22Rv1 (cell line): ENCODE measurements at regions not wholly inside any gene's neighbourhood (a gene's known extent, or its start where the extent isn't known, plus 50 kb on each side); places are given as distances from the start of the nearest gene placed in this dataset.

Experiments
- H3K27ac ChIP-seq: fragments of 450-650 bp; 2 replicates; pipeline ENCODE4 v1.5.1; 2017
- CTCF ChIP-seq: fragments of 450-650 bp; IDR thresholded peaks from 2 replicates; pipeline ENCODE4 v1.5.1; 2017; ENCODE audit warnings: mild to moderate bottlenecking
- ZFX ChIP-seq: fragments of 450-650 bp; IDR thresholded peaks from 2 replicates; pipeline ENCODE4 v1.6.1; 2017; ENCODE audit warnings: antibody characterized with exemption, borderline replicate concordance

DNA sequence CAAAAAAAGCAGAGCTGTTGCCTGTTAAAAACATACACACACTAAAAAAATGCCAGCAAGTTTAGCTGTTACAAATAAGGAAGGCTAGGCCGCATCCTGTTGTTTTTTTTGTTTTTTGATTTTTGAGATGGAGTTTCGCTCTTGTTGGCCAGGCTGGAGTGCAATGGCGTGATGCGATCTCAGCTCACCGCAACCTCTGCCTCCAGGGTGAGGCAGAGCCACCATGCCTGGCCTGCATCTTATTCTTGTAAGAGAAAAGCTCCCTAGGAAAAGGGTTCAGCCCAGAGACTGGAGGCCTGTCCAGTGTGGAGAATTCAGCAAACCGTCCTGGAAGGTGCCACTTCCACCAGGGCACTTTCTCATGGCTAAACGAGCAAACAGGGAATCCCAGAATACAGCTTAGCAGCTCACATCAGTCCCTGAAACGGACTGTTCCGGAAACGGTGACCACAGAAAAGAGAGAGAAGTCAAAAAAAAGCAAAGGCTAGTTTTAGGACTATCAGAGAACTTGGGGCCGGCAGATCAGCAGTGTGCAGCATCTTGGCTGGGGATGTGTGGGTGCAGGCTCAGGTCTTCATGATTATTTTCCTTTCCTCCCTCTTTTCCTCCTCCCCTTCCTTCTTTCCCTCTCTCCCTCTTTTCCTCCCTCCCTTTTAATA is 283.6 kb downstream of the AJAP1 start:
- no peak overlapping the region for H3K27ac ChIP-seq
- TF ChIP-seq ZFX = no peak
- no peak for TF ChIP-seq CTCF

GRCh38 chr1:4935807-4936206 is 281.4 kb downstream of the AJAP1 start:
- no peak overlapping the region for H3K27ac ChIP-seq
- TF ChIP-seq CTCF = no peak
- TF ChIP-seq ZFX = no peak

GRCh38 chr1:4933232-4933631 is 278.8 kb downstream of the AJAP1 start:
- H3K27ac ChIP-seq = no peak overlapping the region
- TF ChIP-seq CTCF (no peak), ZFX (no peak)

DNA sequence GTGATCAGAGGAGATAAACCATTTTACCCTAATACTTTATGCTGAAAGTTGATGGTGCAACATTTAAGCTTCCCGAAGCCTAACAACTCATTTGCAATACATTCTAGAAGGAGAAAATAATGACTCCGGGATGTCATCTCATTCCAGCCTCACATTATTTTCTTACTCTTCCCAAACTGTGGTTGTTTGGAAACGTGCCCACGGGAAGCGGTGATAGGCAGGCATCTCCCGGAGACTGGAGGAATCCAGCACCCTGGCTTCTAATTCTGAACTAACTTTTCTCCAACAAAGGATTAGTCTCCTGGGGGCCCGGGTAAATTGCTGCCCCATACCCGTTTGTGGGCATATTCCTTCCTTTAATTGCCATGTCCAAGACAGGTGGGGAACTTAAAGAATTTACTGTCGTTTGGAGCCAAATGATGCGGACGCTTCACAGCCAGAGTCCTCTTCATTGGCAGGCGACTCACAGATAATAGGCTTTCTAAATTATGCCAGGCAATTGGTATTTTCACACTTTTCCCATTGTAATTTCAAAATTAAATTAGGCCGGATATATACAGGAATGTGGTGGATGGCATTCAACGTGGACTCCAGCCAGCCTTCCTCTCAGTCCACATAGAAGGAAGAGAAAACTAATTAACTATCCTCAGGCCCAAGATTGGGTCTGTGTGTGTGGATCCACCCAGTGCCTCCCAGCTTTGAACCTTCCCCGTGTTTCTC is 278.1 kb downstream of the AJAP1 start:
- TF ChIP-seq CTCF (no peak), ZFX (no peak)

DNA sequence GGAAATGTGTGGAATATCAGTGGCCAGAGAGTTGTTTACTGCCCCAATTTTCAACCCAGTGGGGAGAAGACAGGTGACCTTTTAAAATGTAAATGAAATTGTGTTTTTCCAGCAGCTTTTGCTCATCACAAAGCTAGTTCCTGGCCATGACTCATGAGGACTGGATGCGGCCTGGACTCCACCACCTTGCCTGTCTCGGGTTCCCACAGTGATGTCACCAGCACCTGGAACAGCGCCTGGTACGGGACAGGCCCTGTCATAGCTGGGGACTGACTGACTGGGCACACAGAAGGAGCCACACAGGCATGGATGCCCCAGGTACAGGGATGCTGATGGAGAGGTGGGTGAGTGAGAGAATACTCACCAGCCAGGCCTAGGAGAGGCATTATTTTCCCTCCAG is 277.1 kb downstream of the AJAP1 start:
- no peak for TF ChIP-seq ZFX
- no peak for TF ChIP-seq CTCF
- H3K27ac ChIP-seq = no peak overlapping the region

More for the DNA sequence above, 278.1 kb downstream of the AJAP1 start:
- no peak overlapping the region for H3K27ac ChIP-seq

DNA sequence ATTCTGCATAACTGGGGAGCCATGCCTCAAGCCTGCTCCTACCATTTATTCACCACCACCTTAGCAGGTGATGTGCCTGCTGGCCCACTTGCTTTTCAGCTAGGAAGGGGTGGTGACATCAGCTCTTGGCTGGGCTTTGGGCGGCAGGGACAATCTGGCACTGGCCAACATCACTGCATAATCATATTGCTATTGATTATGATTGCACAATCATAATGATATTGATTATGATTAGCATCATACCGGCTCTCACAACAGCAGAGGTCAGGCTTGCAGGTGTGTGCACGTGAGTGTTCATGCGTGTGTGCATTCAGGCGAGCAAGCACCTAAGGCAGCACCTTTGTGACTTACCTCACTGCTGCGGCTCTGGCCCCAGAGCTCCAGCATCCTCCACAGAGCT is 273.8 kb downstream of the AJAP1 start:
- no peak overlapping the region for H3K27ac ChIP-seq

More for the DNA sequence above, 273.8 kb downstream of the AJAP1 start:
- TF ChIP-seq ZFX = no peak
- no peak for TF ChIP-seq CTCF
